HG03139 (cell line): ENCODE measurements at regions not wholly inside any gene's neighbourhood (a gene's known extent, or its start where the extent isn't known, plus 50 kb on each side); places are given as distances from the start of the nearest gene placed in this dataset.
A peak's percentile ranks its signal among the peaks of the same experiment; 100 is the strongest.

Source experiments
- ATAC-seq: cut with Tn5 transposase; IDR thresholded peaks from one replicate; pipeline ENCODE4 v1.9.1; 2021; ENCODE audit not compliant: unreplicated experiment

DNA sequence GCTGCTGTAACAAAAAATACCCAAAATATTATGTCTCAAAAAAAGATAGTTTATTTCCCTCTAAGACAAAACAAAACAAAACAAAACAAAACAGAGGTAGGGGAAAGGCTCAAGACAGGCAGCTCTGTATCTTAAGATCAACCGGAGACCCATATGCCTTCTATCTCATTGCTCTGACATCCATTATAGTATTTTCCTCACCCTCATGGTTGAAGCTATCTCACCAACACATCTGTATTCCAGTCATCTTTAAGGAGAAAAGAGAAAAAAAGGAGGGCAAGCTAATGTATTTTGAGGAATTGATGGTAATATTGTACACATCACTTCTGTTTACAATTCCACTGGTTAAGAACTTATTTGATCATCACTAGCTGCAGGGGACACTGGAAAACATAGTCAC is 239.7 kb downstream of the ICOS start:
- ATAC-seq = no peak

DNA sequence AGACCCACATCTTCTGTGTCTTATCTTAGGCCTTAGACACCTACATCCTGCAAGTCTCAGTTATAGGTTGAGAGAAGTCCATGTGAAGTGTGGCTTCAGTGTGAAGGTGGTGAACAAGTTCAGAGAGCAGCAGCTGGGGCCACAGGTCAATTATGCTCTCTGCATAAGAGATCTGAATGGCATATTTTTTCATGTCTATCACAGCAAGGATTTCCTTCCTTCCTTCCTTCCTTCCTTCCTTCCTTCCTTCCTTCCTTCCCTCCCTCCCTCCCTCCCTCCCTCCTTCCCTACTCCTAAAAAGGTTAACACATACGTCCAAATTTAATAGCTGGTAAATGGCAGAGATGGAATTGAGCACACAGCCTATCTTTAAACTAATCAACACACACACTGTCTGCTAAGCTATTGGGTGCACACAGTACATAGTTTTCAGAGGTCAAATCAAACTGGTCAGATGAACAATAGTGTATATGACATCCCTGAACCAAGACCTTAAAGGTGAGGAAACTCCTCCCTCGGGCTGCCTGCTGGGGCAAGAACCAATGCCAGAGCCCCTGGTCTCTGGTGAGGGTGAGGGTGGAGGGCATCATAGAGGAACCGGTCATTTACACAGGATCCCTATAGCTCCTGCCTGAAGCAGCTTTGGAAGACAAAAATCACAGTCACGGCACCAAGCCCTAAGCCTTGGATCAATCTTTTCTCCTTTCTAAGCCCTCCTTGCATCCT is 240.9 kb downstream of the ICOS start:
- no peak for ATAC-seq

DNA sequence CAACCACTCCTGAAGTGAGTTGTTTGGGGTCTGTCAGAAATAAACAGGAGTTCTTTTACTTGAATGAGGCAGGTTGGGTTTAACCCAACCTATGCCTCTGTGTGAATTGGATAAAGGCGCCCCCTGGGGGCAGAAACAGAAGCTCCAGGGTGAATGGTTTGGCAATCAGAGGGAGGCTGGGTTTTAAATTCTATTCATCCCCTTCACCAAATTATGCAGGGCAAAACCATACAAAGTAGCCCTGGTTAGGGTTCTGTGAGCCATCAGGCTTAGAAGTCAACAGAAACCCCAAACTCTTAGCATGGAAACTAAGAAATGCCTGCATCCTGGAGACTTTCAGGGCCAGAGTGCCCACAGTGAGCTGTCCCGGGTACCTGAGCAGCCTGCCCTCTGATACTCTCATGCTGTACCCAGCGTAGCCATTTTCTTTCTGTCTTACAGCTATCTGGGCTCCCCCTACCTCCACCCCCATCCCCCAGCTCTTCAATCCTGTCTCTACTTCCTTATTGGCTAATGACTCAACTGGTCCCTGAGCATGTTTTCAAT is 241.5 kb downstream of the ICOS start:
- ATAC-seq = peak; percentile 81

DNA sequence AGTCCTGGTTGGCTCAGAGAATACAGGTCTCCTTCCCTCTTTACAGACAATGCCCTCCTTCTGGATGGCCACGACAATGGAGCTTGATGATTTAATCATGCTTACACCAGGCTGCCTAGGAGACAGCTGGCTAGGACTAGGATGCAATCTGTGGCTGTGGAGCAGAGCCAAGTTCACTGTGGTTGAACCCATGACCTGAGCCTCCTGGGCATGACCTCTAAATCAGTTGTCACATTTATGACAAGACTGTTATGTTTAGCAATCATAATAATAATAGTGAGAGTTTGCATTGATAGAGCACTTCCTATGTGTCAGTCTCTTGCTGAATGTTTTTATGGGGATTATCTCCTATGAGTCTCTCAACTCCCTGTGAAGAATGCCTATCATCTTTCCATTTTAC is 244.1 kb downstream of the ICOS start:
- no peak for ATAC-seq

DNA sequence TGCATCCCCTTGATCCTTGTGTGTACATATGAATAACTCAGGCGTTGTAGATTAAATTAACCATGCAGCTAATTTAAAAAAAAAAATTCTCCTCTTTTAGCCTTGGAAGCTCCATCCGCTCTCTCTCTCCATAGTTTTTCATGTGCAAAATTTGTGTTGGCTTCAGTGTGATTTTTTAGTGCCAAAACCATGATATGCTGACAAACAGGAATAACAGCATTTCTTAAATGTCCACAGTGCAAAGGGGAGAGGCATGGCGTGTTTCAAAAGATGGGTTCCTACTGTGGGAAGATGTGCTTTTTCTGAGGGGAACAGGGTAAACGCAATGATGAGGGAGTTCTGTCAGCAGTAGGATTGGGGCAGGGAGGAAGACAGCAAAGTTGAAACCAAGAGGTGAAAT is 247.0 kb downstream of the ICOS start:
- no peak for ATAC-seq

DNA sequence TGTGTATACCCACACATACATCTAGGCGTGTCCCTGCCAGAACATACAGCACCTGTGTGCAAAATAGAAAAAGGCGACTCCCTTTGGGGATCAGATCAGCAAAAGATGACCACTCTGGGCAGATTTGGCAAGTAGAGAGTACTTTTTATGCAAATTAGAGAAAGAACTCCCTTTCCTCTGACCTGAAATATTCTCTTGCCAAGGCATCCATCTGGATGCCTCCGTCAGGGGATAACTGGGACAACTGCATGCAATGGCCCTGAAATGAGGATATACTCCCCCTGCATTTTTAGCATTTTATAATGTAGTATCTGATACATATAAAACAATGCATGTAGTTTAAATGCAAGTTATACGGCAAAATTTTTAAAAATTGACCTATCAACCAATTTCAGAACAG is 247.7 kb downstream of the ICOS start:
- ATAC-seq = no peak

DNA sequence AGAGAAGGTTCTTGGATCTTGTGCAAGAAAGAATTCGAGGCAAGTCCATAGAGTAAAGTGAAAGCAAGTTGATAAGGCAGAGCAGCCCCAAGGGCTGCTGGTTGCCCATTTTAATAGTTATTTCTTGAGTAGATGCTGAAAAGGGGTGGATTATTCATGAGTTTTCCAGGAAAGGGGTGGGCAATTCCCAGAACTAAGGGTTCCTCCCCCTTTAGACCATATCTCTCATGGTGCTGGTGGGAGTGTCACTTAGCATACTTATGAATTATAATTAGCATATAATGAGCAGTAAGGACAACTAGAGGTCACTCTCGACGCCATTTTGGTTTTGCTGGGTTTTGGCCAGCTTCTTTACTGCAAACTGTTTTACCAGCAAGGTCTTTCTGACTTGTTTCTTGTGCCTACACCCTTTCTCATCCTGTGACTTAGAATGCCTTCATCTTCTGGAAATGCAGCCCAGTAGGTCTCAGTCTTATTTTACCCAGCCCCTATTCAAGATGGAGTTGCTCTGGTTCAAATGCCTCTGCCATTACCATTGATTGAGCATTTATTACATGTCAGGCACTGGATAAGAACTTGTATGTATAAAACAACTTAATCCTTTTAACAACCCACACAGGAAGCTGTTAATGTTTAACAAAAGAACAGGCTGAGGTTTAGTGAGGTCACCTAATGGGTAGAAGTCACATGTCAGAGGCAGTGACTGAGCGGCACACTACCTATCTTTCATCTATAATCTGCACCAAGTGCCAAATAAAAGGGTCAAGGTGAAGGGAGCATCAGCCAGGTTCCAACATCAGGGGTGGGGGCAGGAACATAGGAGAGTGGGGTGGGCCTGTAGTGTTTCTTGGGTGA is 250.9 kb downstream of the ICOS start:
- no peak for ATAC-seq

DNA sequence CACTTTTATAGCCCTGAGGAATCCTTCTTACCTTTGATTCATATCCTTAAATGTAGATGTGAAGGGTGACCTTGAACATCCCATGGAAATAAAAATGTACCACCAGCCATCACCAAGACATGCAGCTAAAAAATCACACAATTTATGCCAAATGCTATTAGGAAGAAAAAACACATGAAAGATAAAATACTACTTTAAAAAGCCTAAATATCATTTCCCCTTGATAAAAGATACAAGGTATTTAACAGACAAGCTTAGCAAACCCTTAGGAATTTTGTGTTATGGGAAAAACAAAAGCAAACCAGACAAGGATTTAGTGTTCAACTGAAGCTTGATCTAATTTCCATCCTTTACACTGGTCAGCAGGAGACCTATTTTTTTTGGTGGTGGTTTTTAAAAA is 255.0 kb downstream of the ICOS start:
- no peak for ATAC-seq

DNA sequence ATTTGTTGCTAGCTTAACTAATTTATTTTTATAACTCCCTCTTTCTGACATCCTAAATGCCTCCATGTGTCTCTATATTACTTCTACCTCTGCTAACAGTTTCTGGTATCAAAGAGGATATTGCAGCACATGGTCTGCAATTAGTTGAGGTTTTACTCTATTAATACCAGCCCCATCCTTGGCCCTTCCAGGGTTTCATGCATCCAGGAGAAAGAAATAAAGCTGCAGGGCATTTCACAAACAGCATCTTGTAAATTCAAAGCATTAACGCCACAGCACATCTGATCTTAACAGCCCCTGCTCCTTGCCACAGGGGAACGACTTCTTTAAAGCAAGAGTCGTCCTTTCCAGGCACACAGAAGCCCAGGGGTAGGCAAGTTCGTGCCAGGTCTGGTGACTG is 258.9 kb downstream of the ICOS start:
- ATAC-seq = no peak

DNA sequence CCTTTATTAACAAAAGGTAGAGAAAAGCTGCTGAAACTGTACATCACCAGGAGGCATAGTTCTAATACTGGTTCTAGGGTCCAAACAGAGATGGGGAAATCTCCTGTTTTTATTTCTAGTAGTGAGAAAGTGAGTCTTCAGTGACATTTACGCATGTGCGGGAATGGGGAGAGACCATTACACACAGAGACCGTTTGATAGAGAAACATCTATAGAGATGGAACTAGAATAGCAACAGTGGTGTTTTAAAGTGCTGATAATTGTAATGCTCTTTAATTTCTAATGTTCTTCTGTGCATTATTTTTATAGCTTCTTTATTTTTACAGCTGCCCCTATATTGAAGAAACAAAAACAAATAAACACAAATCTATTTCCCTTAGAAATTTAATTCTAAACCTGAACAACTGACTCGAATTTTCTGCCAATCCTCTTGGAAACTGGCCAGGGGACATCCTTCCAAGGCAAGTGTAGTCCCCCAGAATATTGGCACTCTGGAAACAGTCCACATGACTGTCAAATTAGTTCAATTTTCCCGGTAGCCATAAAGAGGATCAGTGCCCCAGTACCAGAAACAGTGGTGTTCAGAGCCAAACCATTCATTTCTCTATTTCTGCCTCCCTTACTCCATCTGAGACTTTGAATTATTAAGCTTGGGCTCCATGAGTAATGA is 260.9 kb downstream of the ICOS start:
- ATAC-seq = no peak

DNA sequence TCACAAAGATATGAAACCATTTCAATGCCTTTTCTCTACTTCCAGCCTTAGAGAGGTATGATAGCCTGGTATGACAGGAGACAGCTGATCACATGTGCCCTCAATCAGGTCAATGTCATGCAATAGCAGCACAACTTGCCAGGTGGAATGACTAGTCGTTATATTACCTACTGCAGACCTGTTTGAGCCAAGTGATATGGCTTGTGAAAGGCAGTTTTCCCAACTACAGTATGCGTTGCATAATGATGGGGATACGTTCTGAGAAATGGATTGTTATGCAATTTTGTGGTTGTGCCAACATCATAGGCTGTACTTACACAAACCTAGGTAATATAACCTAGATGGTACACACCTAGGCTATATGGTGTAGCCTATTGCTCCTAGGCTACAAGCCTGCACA is 262.8 kb downstream of the ICOS start:
- no peak for ATAC-seq

DNA sequence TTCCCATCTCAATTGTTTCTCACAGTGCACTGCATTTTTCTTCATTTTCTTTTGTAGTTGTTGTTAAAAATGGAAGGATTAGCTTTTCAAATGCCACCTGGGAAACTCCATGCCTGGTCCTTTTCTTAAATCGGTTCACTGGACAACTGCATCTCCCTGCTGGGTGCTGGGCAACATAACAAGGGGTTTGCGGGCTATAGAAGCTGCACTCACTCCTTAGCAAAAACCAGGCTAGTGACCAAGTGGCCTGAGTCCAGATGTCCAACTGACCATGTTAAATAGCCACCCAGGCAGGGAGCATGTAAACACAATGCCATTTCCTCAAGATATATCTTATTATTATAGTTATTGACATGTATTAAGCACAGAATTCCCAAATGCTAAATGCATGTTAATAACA is 264.9 kb downstream of the ICOS start:
- ATAC-seq = no peak

DNA sequence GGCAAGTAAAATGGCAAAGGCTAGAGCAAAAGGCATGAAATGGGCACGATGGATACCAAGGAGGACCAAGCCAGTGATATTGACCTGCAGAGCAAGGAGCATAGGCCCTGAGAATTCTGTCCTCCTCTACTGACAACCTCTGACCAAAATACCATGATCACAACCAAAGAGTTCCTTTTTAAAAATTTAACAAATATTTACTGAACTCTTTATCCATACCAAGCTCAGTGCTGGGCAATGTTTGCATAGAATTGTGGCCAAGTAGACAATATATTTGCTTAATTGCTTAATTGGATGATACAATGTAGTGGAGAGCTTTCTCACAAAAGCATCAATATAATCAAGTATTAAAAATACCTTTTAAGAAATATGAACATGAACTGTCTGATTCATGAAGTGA is 265.7 kb downstream of the ICOS start:
- ATAC-seq = no peak

DNA sequence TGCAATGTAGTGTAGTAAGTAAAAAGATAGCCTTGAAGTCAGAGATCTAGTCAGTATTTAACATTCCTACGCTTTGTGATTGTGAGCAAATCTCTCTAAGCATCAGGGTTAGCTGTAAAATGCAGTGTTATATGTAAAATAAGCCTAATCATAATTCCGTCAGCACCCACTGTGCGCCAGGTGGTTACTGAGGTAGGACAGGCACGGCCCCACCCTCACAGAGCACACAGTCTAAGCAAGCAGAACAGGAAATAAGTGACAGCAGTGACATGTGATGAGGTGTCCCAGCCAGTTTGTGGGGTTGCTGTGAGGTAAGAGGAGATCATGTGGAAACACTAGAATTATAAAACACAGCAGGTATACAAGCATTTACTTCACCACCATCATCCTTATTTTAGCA is 267.1 kb downstream of the ICOS start:
- ATAC-seq = no peak

DNA sequence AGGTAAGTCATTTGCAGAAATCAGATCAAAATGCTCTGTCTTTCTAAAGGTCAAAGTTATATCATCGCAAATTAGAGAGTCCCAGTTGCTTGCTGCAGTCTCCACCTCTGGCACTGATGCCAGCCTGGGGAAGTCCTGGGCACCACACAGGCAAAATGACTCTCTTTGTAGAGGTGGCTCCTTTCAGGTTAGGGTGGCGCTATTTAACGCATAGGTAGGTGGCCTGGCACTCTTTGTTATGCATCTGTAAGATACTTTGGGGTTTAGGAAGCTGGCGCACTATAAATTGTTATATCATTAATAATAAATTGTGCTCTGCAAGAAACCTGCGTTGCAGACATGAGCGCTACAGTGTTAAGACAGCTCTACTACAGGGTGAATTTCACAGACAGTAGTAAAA is 268.5 kb downstream of the ICOS start:
- ATAC-seq = no peak

DNA sequence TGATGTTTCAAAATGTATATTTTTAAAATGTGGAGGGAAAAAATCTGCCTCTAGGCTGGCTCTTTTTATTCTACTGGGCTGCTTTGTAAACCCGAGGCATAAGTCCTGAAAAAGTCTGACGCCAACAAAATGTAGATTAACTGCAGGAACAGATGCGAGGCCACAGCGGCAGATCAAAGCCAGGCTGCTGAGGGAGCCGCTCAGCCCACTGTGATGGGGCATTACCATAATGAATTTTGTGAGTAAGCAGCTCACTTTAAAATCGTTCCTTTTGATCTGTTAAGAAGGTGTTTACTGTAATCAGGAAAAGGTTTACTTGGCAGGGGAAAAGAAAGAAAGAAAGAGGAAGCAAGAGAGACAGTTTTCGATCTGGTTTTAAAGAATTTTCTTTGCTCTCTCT is 269.0 kb downstream of the ICOS start:
- no peak for ATAC-seq

DNA sequence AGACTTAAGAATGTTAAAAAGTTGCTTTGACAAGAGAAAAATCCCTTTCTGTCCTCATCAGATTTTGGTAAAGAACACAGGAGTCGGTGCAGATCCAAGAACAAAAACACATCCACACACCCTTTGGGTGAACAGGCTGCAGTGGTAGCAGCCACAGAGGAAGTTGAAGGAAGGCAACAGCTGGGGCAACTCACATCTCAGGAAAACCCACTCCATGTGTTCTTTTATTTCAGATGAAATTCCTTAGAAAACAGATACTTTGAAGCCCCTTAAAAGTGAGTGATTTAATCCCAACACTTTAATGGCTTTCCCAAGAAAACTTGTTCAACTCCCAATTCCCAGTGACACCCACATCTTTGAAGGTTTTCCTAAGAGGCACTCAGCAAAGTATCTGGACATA is 271.3 kb downstream of the ICOS start:
- no peak for ATAC-seq

DNA sequence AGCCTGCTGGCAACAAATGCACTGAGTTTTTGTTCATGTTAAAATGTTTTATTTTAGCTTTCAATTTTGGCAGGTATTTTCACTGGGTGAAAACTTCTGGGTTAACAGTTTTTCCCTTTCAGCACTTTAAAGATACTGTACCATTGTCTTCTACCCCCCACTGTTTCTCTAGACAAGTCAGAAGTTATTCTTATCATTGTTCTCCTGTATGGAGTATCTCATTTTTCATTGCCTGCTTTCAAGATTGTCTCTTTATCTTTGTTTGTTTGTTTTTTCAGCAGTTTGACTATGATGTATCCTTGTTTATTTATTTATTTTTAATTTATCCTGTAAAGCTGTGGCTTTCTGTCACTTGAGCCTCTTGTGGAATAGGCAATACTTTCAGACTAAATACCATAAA is 277.0 kb downstream of the ICOS start:
- no peak for ATAC-seq

DNA sequence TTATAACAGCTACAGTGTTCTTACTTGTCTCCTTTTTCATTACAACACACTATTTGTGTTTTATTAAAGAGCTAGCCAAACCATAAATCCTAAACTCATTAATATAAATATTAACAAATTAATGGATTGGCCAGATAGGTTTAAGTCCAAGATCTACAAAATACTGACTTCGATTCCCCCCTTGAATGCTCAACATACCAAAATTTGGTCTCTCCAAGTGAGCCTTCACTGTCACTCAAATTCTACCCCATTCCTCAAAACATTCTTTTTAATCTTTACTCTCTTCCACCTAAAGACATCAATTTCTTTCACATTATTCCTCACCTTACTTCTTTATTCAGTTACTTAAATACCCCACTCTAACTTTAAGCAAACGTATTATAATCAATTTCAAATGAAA is 281.5 kb downstream of the ICOS start:
- no peak for ATAC-seq

DNA sequence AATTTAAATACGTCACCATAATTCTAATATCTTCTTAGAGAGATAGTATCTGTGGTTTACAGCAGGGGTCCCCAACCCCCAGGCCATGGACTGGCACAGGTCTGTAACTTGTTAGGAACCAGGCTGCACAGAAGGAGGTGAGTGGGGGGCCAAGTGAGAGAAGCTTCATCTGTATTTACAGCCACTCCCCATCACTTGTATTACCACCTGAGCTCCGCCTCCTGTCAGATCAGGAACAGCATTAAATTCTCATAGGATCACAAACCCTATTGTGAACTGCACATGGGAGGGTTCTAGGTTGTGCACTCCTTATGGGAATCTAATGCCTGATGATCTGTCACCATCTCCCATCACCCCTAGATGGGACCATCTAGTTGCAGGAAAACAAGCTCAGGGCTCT is 282.6 kb downstream of the ICOS start:
- no peak for ATAC-seq

DNA sequence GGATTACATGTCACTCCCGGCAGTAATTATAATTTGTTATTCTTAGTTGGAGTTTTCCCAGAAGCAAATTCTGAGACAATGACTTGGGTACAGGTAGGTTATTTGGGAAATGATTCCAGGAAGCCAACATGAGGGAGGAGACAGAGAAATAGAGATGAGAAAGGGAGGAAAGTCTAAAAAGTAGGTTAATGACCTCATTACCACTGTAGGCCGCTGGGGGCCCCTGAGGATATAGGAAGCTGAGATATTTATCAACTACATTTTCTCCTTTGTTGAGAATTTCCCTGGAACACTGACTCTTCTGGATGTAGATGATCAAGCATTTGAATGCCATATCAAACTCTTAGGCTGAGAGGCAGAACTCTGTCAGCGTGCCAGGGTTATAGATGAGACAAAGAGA is 284.3 kb downstream of the ICOS start:
- ATAC-seq = no peak

DNA sequence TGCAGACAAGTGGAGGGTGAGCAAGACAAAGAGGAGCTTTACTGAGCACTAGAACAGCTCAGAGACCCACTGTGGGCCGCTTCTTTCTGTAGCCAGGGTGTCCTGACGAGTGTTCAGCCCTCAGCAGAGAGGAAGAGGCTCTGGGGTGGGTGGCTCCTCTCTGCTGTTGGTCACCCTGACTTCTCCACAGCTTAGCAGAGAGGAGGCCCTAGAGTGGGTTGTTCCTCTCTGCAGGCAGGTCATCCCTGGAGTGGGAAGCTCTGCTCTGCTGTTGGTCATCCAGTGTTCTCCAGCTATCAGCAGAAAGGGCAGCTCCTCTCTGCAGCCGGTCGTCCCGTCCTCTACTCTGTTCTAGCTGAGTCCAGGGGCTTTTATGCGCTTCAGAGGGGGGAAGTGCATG is 286.5 kb downstream of the ICOS start:
- ATAC-seq = no peak
